Activated B cell treated with CpG ODN at 0.5 μM for 24 hours (primary cell): ENCODE measurements at regions not wholly inside any gene's neighbourhood (a gene's known extent, or its start where the extent isn't known, plus 50 kb on each side); places are given as distances from the start of the nearest gene placed in this dataset.

ENCODE experiments used
- ATAC-seq: fragments of 200-7000 bp; cut with Tn5 transposase; one replicate; pipeline ENCODE4 v1.10.0; 2021; ENCODE audit warnings: low read depth, mild to moderate bottlenecking, moderate library complexity
- CTCF ChIA-PET: fragments of 350-600 bp; sonication (Branson Sonifier 250); formaldehyde crosslinking; loops from one replicate; lab custom pipeline; 2021; ENCODE audit warnings: antibody characterized with exemption; lab: Charles Lee
- POLR2A ChIA-PET: fragments of 350-600 bp; sonication (Branson Sonifier 250); formaldehyde crosslinking; loops from one replicate; lab custom pipeline; 2021; ENCODE audit warnings: antibody characterized with exemption; lab: Charles Lee
- DNase-seq: peaks from one replicate; pipeline ENCODE4 v3.0.0; 2022
- H3K27ac Mint-ChIP-seq: one replicate; pipeline ENCODE4 v1.8.0; 2020; ENCODE audit warnings: mixed read lengths
- H3K27me3 Mint-ChIP-seq: one replicate; pipeline ENCODE4 v1.8.0; 2021; ENCODE audit warnings: mixed read lengths
- H3K36me3 Mint-ChIP-seq: one replicate; pipeline ENCODE4 v1.8.0; 2021; ENCODE audit warnings: low read depth, mixed read lengths
- H3K4me1 Mint-ChIP-seq: one replicate; pipeline ENCODE4 v1.8.0; 2021; ENCODE audit warnings: mixed read lengths
- H3K4me3 Mint-ChIP-seq: one replicate; pipeline ENCODE4 v1.8.0; 2020; ENCODE audit warnings: mild to moderate bottlenecking, mixed read lengths
- H3K9me3 Mint-ChIP-seq: one replicate; pipeline ENCODE4 v1.8.0; 2020; ENCODE audit warnings: mixed read lengths
- CTCF ChIP-seq: fragments of 200-600 bp; IDR thresholded peaks from one replicate; pipeline ENCODE4 v1.8.0; 2022; ENCODE audit warnings: antibody characterized with exemption, mild to moderate bottlenecking
- intact Hi-C: fragments of 100-400 bp; cut with micrococcal nuclease; formaldehyde crosslinking; loops from one replicate; pipeline ENCODE4 v1.15.1; 2024

- intact Hi-C loops, result no loop called here
- ChIA-PET POLR2A (no interaction called here), CTCF (no interaction called here)
- DNase-seq (no peak), ATAC-seq (no peak)
- Mint-ChIP-seq H3K27ac (no peak overlapping the region), H3K4me3 (no peak overlapping the region), H3K9me3 (no peaks in the 10 kb centered on the region), H3K36me3 (no peaks in the 10 kb centered on the region), H3K27me3 (no peaks in the 10 kb centered on the region), H3K4me1 (no peaks in the 10 kb centered on the region)
- no peak for TF ChIP-seq CTCF
Measured at GRCh38 chrX:8089141-8089540, 81.9 kb downstream of the VCX2 start.

- ChIA-PET CTCF (no interaction called here), POLR2A (no interaction called here)
- Mint-ChIP-seq H3K27me3 (no peaks in the 10 kb centered on the region), H3K36me3 (no peaks in the 10 kb centered on the region), H3K27ac (no peak overlapping the region), H3K4me3 (no peak overlapping the region), H3K9me3 (peaks cover 5% of the 10 kb centered on the region), H3K4me1 (no peaks in the 10 kb centered on the region)
- DNase-seq (no peak), ATAC-seq (no peak)
- intact Hi-C loops, result no loop called here
- no peak for TF ChIP-seq CTCF
Measured at GRCh38 chrX:8084006-8084405, 87.1 kb downstream of the VCX2 start.

- ChIA-PET CTCF (no interaction called here), POLR2A (no interaction called here)
- H3K4me1 Mint-ChIP-seq, result no peaks in the 10 kb centered on the region
- H3K27me3 Mint-ChIP-seq, result no peaks in the 10 kb centered on the region
- DNase-seq (no peak), ATAC-seq (no peak)
- intact Hi-C loops, result no loop called here
- H3K27ac Mint-ChIP-seq, result no peak overlapping the region
- TF ChIP-seq CTCF, result no peak
- no peaks in the 10 kb centered on the region for H3K36me3 Mint-ChIP-seq
- peaks cover 5% of the 10 kb centered on the region for H3K9me3 Mint-ChIP-seq
- no peak overlapping the region for H3K4me3 Mint-ChIP-seq
Measured at GRCh38 chrX:8083286-8083685, 87.8 kb downstream of the VCX2 start.

GRCh38 chrX:8075636-8076035 is 95.4 kb downstream of the VCX2 start:
- no peak overlapping the region for H3K27ac Mint-ChIP-seq
- no peak for TF ChIP-seq CTCF
- no peaks in the 10 kb centered on the region for H3K27me3 Mint-ChIP-seq
- H3K9me3 Mint-ChIP-seq, result peaks cover 5% of the 10 kb centered on the region
- H3K4me3 Mint-ChIP-seq, result no peak overlapping the region
- no peaks in the 10 kb centered on the region for H3K36me3 Mint-ChIP-seq
- DNase-seq (no peak), ATAC-seq (no peak)
- intact Hi-C loops, result no loop called here
- CTCF ChIA-PET, result no interaction called here
- POLR2A ChIA-PET, result no interaction called here
- no peaks in the 10 kb centered on the region for H3K4me1 Mint-ChIP-seq

GRCh38 chrX:8067754-8068462 is 103.2 kb downstream of the VCX2 start:
- Mint-ChIP-seq H3K27me3 (no peaks in the 10 kb centered on the region), H3K4me3 (no peak overlapping the region), H3K27ac (no peak overlapping the region), H3K36me3 (no peaks in the 10 kb centered on the region), H3K9me3 (no peaks in the 10 kb centered on the region), H3K4me1 (no peaks in the 10 kb centered on the region)
- CTCF ChIA-PET, result no interaction called here
- intact Hi-C loops, result no loop called here
- TF ChIP-seq CTCF, result no peak
- DNase-seq, result no peak
- ATAC-seq, result no peak
- POLR2A ChIA-PET, result no interaction called here
